Naive B cell (primary cell): ENCODE measurements at regions not wholly inside any gene's neighbourhood (a gene's known extent, or its start where the extent isn't known, plus 50 kb on each side); places are given as distances from the start of the nearest gene placed in this dataset.
"Not testable (repeated sequence)": the region's sequence is repeated elsewhere in the genome, so short reads cannot be mapped to it uniquely, and the experiment has no call there.

Experiments used
- ATAC-seq, 2 donors: fragments of 150-1000 bp; cut with Tn5 transposase; 2 replicates each; pipeline ENCODE4 v1.10.0; 2021; ENCODE audit warnings: low read depth in 2 of 2, mild to moderate bottlenecking in 2 of 2, moderate library complexity in 2 of 2
- DNase-seq: peaks from one replicate; pipeline ENCODE4 v3.0.0; 2022
- H3K27ac Mint-ChIP-seq, 6 donors: one replicate each; pipeline ENCODE4 v1.8.0; 2020 to 2022; ENCODE audit warnings: mild to moderate bottlenecking in 6 of 6, mixed read lengths in 6 of 6, moderate library complexity in 5 of 6, inconsistent platforms in 2 of 6
- H3K27me3 Mint-ChIP-seq, 3 donors: one replicate each; pipeline ENCODE4 v1.8.0; 2021 to 2022; ENCODE audit warnings: mixed read lengths in 3 of 3, mild to moderate bottlenecking in 1 of 3
- H3K36me3 Mint-ChIP-seq, 2 donors: one replicate each; pipeline ENCODE4 v1.8.0; 2020 to 2022; ENCODE audit warnings: mixed read lengths in 2 of 2, inconsistent platforms in 1 of 2, mild to moderate bottlenecking in 1 of 2
- H3K4me1 Mint-ChIP-seq, 3 donors: one replicate each; pipeline ENCODE4 v1.8.0; 2020 to 2022; ENCODE audit warnings: mixed read lengths in 3 of 3, inconsistent platforms in 1 of 3, mild to moderate bottlenecking in 1 of 3, moderate library complexity in 1 of 3
- H3K4me3 Mint-ChIP-seq, 8 donors: one replicate each; pipeline ENCODE4 v1.8.0; 2020 to 2022; ENCODE audit warnings: mild to moderate bottlenecking in 8 of 8, mixed read lengths in 8 of 8, moderate library complexity in 8 of 8, inconsistent platforms in 2 of 8
- H3K9me3 Mint-ChIP-seq, 7 donors: one replicate each; pipeline ENCODE4 v1.8.0; 2020 to 2022; ENCODE audit warnings: mixed read lengths in 7 of 7, mild to moderate bottlenecking in 5 of 7, inconsistent platforms in 2 of 7, moderate library complexity in 1 of 7

DNA sequence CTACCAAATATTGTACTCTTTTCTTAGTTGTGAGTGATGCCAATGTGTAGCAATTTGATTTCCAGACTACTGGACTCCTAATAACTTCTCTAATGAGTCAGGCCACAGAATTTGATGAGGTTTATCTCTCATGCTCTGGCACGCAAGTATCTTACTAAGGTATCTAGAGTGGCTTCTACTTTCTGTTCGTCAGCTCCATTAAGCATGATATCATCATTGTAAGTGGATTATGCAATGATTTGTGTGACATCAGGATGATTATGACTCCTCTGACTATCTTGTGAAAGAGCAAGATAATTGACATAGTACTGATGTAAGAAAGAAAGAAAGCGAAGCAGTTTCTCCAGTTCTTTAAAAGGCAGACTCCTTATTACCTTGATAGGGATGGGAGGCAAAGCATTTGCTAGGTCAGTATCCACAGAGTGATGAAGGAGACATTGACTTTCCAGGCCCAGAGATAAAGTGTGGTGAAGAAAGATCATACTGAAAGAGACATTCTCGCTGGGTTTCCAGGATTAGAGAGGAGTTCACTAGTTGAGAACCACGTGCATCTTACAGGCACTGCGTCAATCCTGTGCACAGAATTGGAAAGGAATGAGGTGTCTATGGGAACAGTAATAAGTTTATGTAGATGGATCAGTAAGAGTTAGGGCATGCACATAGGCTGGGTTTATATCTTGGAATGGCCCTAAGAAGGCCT, 161.9 kb upstream of the STK26 start:
- Mint-ChIP-seq H3K4me3 (no peak overlapping the region), H3K27me3 (peaks cover 0 to 14% (median 0%) of the 10 kb centered on the region in 3 donors), H3K9me3 (peaks cover 0 to 1% (median 0%) of the 10 kb centered on the region in 7 donors), H3K4me1 (no peaks in the 10 kb centered on the region), H3K27ac (no peak overlapping the region), H3K36me3 (peaks cover 0 to 3% of the 10 kb centered on the region in 2 donors)
- ATAC-seq (no peak), DNase-seq (no peak)

DNA sequence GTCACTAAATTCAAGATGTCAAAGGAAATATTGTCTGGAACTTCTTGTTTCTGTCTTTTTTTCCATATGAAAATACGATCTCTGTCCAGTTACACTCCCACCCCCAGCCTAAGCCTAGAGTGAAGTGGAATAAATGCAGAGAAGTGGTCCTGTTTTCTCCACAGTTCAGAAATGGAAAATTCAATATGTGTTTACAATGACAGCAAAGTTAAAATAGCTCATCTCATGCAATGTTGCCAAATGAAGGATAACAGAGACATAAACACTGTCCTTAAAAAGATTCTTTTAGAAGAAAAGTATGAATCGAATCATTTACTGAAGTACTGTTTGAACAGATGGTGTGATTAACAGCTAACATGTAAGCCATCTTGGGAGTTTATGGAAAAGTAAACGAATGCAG, 160.8 kb upstream of the STK26 start:
- DNase-seq = no peak
- Mint-ChIP-seq H3K27ac (no peak overlapping the region), H3K36me3 (peaks cover 0 to 3% of the 10 kb centered on the region in 2 donors), H3K9me3 (peaks cover 0 to 1% (median 0%) of the 10 kb centered on the region in 7 donors), H3K4me1 (no peaks in the 10 kb centered on the region), H3K4me3 (no peak overlapping the region), H3K27me3 (peaks cover 0 to 14% (median 0%) of the 10 kb centered on the region in 3 donors)
- no peak for ATAC-seq

DNA sequence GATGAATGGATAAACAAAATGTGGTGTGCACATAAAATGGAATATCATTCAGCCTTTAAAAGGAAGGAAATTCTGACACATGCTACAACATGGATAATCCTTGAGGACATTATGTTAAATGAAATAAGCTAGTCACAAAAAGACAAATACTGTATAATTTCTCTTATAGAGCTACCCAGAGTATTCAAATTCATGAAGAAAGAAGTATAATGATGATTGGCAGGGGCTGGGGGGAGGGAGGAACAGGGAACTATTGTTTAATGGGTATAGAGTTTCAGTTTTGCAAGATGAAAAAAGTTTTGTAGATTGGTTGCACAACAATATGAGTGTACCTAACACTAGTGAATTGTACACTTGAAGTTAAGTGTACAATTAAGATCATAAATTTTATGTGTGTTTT, 153.9 kb upstream of the STK26 start:
- Mint-ChIP-seq H3K27me3 (no peaks in the 10 kb centered on the region), H3K9me3 (peaks cover 0 to 3% (median 0%) of the 10 kb centered on the region in 7 donors), H3K4me1 (no peaks in the 10 kb centered on the region), H3K27ac (no peak overlapping the region), H3K4me3 (no peak overlapping the region), H3K36me3 (no peaks in the 10 kb centered on the region)
- ATAC-seq (no peak), DNase-seq (no peak)

DNA sequence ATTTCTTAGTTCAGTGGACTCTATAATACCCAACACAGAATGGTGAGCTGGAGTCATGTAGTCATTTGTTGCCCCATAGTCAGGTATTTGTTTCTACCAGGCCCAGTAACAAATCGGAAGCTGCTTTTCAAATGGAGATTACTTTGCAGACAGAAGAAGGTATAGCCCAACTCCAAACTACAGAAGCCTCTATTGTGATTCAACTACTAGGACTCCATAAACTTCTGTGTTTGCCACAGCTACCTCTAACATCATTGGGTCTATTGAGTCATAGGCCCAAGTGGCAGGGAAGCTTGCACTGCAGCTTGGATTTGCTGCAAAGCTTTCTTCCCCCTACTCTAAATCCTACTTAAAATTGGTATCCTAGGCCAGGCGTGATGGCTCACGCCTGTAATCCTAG, 148.8 kb upstream of the STK26 start:
- DNase-seq = no peak
- H3K27ac Mint-ChIP-seq = no peak overlapping the region
- peaks cover 0 to 3% (median 0%) of the 10 kb centered on the region in 3 donors for H3K27me3 Mint-ChIP-seq
- no peak overlapping the region for H3K4me3 Mint-ChIP-seq
- H3K36me3 Mint-ChIP-seq = no peaks in the 10 kb centered on the region
- peaks cover 0 to 2% (median 0%) of the 10 kb centered on the region in 7 donors for H3K9me3 Mint-ChIP-seq
- ATAC-seq = no peak
- peaks cover 0 to 4% (median 0%) of the 10 kb centered on the region in 3 donors for H3K4me1 Mint-ChIP-seq

DNA sequence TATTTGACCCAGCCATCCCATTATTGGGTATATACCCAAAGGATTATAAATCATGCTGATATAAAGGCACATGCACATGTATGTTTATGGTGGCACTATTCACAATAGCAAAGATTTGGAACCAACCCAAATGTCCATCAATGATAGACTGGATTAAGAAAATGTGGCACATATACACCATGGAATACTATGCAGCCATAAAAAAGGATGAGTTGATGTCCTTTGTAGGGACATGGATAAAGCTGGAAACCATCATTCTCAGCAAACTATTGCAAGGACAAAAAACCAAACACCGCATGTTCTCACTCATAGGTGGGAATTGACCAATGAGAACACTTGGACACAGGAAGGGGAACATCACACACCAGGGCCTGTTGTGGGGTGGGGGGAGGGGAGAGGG, 147.3 kb upstream of the STK26 start:
- H3K4me1 Mint-ChIP-seq, H3K27ac Mint-ChIP-seq, H3K36me3 Mint-ChIP-seq, ATAC-seq, H3K9me3 Mint-ChIP-seq, H3K4me3 Mint-ChIP-seq, DNase-seq: not testable (repeated sequence)
- peaks cover 0 to 16% (median 0%) of the 10 kb centered on the region in 3 donors for H3K27me3 Mint-ChIP-seq

DNA sequence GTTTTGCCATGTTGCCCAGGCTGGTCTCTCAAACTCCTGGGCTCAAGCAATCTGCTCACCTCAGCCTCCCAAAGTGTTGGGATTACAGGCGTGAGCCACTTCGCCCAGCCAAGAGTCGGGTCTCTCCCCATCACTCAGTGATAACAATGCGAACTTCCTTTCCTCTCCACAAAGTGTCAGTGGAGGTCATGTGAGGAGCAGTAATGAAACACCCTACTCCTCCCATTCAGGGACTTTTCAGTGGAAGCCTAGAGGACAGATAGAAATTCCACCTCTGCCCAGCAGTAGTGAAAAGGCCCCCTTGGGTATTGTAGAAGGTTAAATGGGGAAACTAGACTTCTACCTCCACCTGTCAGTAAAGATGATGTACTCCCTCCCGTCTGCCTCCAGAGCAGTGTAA, 141.9 kb upstream of the STK26 start:
- peaks cover 0 to 9% (median 8%) of the 10 kb centered on the region in 7 donors for H3K9me3 Mint-ChIP-seq
- H3K4me1 Mint-ChIP-seq = no peaks in the 10 kb centered on the region
- H3K27ac Mint-ChIP-seq = no peak overlapping the region
- H3K27me3 Mint-ChIP-seq = peaks cover 0 to 34% (median 0%) of the 10 kb centered on the region in 3 donors
- H3K36me3 Mint-ChIP-seq = no peaks in the 10 kb centered on the region
- DNase-seq (no peak), ATAC-seq (no peak)
- H3K4me3 Mint-ChIP-seq = no peak overlapping the region

DNA sequence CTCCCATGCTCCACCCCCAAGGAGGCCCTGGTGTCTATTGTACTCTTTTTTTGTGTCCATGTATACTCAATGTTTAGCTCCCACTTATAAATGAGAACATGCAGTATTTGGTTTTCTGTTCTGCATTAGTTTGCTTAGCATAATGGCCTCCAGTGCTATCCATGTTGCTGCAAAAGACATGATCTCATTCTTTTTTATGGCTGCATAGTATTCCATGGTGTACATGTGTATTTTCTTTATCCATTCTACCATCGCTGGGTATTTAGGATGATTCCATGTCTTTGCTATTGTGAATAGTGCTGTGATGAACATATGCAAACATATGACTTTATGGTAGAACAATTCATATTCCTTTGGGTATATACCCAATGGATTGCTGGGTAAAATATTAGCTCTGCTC, 138.1 kb upstream of the STK26 start:
- Mint-ChIP-seq H3K27me3 (peaks cover 0 to 38% (median 0%) of the 10 kb centered on the region in 3 donors), H3K9me3 (peaks cover 0 to 11% (median 8%) of the 10 kb centered on the region in 7 donors)
- H3K27ac Mint-ChIP-seq, DNase-seq, H3K4me3 Mint-ChIP-seq, H3K36me3 Mint-ChIP-seq, ATAC-seq, H3K4me1 Mint-ChIP-seq: not testable (repeated sequence)

DNA sequence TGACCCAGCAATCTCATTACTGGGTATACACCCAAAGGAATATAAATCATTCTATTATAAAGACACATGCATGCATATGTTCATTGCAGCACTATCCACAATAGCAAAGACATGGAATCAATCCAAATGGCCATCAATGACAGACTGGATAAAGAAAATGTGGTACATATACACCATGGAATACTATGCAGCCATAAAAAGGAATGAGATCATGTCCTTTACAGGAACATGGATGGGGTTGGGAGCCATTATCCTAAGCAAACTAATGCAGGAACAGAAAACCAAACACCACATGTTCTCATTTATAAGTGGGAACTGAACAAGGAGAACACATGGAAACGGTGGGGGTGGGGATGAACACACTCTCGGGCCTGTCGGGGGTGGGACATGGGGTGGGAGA, 129.2 kb upstream of the STK26 start:
- DNase-seq, H3K36me3 Mint-ChIP-seq, H3K4me1 Mint-ChIP-seq, ATAC-seq, H3K27ac Mint-ChIP-seq, H3K9me3 Mint-ChIP-seq, H3K4me3 Mint-ChIP-seq: not testable (repeated sequence)
- peaks cover 0 to 22% (median 0%) of the 10 kb centered on the region in 3 donors for H3K27me3 Mint-ChIP-seq

DNA sequence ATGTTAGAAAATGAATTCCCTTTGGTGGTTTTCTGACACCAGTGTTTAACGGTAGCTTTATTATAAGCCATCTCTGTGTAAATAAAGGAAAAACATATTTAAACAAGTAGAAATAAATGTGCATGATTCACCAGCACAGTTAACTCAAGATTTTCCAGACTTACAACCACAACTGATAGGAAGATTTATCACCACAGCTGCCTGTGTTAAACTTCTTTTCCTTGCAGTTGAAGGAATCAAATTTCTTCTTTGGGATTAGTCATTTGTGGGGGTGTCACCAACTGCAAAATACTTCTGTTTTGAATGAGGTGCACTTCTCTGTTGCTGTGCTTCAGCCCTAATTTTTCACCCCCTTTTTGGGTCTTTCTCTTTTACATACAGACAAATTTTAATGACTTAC, 128.1 kb upstream of the STK26 start:
- no peak overlapping the region for H3K27ac Mint-ChIP-seq
- H3K36me3 Mint-ChIP-seq = no peaks in the 10 kb centered on the region
- H3K27me3 Mint-ChIP-seq = peaks cover 0 to 29% (median 0%) of the 10 kb centered on the region in 3 donors
- no peak overlapping the region for H3K4me3 Mint-ChIP-seq
- no peak for ATAC-seq
- no peaks in the 10 kb centered on the region for H3K4me1 Mint-ChIP-seq
- peaks cover 0 to 2% (median 0%) of the 10 kb centered on the region in 7 donors for H3K9me3 Mint-ChIP-seq
- no peak for DNase-seq

DNA sequence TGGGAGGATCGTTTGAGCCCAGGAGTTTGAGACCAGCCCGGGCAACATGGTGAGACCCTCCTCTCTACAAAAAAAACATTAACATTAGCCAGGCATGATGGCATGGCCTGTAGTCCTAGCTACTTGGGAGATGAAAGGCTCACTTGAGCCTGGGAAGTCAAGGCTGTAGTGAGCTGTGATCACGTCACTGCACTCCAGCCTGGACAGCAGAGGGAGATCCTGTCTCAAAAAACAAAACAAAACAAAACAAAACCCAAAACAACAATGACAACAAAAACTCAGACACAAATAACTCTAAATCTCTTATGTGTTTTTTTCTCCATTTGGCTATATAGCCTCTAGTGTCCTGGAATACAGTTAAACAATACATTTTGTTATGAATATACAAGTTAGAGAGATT, 127.3 kb upstream of the STK26 start:
- no peak for ATAC-seq
- DNase-seq = no peak
- Mint-ChIP-seq H3K4me1 (no peaks in the 10 kb centered on the region), H3K9me3 (peaks cover 0 to 2% (median 0%) of the 10 kb centered on the region in 7 donors), H3K36me3 (no peaks in the 10 kb centered on the region), H3K27ac (no peak overlapping the region), H3K27me3 (peaks cover 0 to 21% (median 0%) of the 10 kb centered on the region in 3 donors), H3K4me3 (no peak overlapping the region)

DNA sequence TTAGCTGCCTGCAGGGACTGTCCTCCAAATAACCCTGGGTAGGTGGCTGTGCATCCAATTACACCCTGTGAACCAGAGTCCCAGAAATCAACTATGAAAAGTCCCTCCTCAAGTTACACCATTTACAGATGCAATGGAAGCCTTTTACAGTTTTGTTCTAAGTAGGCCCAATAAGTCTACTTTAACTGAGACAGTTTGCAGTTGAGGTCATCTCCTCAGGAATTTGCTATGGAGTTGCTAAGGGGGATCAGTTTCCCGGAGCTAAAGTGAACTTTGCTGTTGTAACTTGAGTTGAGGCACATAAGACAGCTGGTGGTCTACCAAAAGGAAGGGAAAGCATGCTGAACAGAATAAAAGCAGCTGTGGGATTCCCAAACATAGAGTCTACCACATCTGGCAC, 121.6 kb upstream of the STK26 start:
- H3K36me3 Mint-ChIP-seq = no peaks in the 10 kb centered on the region
- ATAC-seq (no peak), DNase-seq (no peak)
- H3K4me3 Mint-ChIP-seq = no peak overlapping the region
- H3K9me3 Mint-ChIP-seq = no peaks in the 10 kb centered on the region
- H3K27me3 Mint-ChIP-seq = peaks cover 0 to 20% (median 0%) of the 10 kb centered on the region in 3 donors
- no peaks in the 10 kb centered on the region for H3K4me1 Mint-ChIP-seq
- H3K27ac Mint-ChIP-seq = no peak overlapping the region

DNA sequence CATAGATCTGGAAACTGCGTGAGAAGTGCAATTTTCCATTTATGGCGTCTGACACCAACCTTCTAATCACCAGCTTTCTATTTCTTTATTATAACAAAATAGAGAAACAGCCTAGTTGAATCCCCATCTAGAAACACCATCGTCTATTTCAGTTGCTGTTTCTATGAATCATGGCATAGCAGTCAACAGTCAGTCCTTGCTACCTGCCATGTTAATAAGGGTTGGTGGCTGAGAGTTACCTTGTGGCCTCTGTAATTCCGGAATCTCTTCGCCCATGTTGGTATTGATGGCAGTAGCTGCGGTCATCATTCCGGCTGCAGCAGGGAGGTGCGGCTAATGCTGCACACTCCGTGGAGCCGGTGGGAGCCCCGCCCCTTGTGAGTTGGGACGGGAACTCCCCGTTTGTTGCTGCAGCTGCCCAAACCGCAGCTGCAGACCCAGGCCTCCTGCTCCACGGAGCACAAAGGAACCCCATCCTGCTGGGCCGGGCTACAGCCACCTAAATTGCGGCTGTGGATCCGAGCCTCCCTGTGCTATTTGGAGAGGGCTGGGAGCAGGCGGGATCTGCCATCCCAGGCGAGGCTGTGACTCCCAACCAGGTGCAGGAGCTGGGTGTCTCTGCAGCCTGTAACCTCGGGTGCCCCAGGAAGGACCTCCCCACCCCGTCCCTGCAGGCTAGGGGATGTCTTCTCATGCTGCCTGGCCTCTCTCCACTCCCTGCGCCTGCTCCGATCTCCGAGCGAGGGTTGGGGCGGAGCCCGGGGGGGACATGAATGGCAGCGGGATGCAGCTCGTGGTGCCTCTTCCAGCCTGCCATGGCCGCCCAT, 115.4 kb upstream of the STK26 start:
- H3K36me3 Mint-ChIP-seq = no peaks in the 10 kb centered on the region
- H3K4me3 Mint-ChIP-seq = no peak overlapping the region
- H3K27ac Mint-ChIP-seq = no peak overlapping the region

DNA sequence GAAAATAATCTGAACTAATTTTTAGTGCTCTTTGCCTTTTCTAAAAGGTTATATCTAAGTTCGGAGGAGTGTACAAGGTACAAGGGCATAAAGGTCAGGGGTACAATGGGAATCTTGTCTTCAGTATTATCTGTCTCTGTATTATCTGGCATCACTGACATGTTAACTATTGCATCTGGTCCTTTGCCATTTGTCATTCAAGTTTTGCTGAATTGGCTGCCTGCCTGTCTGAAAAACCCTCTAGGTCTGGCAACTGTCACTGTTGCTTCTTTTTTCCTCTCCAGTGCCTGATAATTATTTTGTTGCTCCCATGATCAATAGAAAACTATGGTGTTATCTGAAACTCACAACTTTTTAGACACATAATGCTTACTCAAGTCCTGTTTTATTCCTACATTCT, 112.5 kb upstream of the STK26 start:
- H3K4me3 Mint-ChIP-seq = no peak overlapping the region
- H3K4me1 Mint-ChIP-seq = no peaks in the 10 kb centered on the region
- DNase-seq = no peak
- ATAC-seq = no peak
- H3K27ac Mint-ChIP-seq = no peak overlapping the region
- H3K9me3 Mint-ChIP-seq = peaks cover 0 to 2% (median 0%) of the 10 kb centered on the region in 7 donors
- H3K36me3 Mint-ChIP-seq = no peaks in the 10 kb centered on the region
- peaks cover 0 to 31% (median 0%) of the 10 kb centered on the region in 3 donors for H3K27me3 Mint-ChIP-seq

More for the DNA sequence above, 115.4 kb upstream of the STK26 start:
- ATAC-seq (no peak), DNase-seq (no peak)
- Mint-ChIP-seq H3K27me3 (peaks cover 0 to 23% (median 0%) of the 10 kb centered on the region in 3 donors), H3K9me3 (no peaks in the 10 kb centered on the region), H3K4me1 (no peaks in the 10 kb centered on the region)

DNA sequence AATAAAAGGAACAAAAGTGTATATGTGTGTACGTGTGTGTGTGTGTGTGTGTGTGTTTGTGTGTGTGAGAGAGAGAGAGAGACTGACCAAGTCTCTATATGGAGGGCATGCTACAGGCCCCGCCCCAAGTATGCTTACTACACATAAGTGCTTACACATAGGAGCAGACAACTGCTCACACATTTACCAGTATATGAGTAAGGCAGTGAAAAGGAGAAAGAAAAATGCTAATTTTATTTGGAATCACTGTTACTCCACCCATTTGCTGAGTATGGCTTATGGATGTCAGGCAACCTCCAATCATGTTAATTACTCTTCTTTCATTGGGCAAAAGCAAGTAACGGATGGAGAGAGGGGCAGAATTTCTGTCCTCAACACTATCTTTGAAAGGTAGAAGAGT, 107.6 kb upstream of the STK26 start:
- Mint-ChIP-seq H3K4me3 (no peak overlapping the region), H3K36me3 (no peaks in the 10 kb centered on the region), H3K27ac (no peak overlapping the region), H3K27me3 (peaks cover 0 to 45% (median 8%) of the 10 kb centered on the region in 3 donors), H3K4me1 (no peaks in the 10 kb centered on the region), H3K9me3 (peaks cover 0 to 2% (median 0%) of the 10 kb centered on the region in 7 donors)
- DNase-seq = no peak
- no peak for ATAC-seq
